H1 (cell line): ENCODE measurements at regions not wholly inside any gene's neighbourhood (a gene's known extent, or its start where the extent isn't known, plus 50 kb on each side); places are given as distances from the start of the nearest gene placed in this dataset.

Source experiments
- CBX5 ChIP-seq: fragments of 300-800, 300-1000 bp; sonication (generic); IDR thresholded peaks from 2 replicates; pipeline ENCODE4 v1.7.1; 2016; ENCODE audit warnings: antibody characterized with exemption, low read length, low read depth
- CTCF ChIP-seq, 3 experiments: IDR thresholded peaks; 1 replicate in 2 of 3; 2 replicates in 1 of 3; pipeline versions ENCODE4 v1.5.1 to v1.6.1; 2011; ENCODE audit warnings: low read length in 3 of 3, mild to moderate bottlenecking in 3 of 3, inconsistent platforms in 2 of 3, low read depth in 1 of 3, moderate library complexity in 1 of 3; ENCODE audit not compliant: insufficient read depth in 1 of 3; ENCODE audit errors: control extremely low read depth in 1 of 3
- EP300 ChIP-seq, 2 experiments: IDR thresholded peaks; 1 replicate in 1 of 2; 2 replicates in 1 of 2; pipeline ENCODE4 v1.6.1; 2011 to 2012; ENCODE audit warnings: low read depth in 2 of 2, low read length in 2 of 2, mild to moderate bottlenecking in 2 of 2, borderline replicate concordance in 1 of 2, inconsistent platforms in 1 of 2, moderate library complexity in 1 of 2
- EZH2 ChIP-seq: fragments of 200-600 bp; sonication (generic); IDR thresholded peaks from 2 replicates; pipeline ENCODE4 v1.7.1; 2012; ENCODE audit warnings: low read depth, mild to moderate bottlenecking, moderate library complexity, low read length, inconsistent platforms; ENCODE audit not compliant: severe bottlenecking
- MAFK ChIP-seq: IDR thresholded peaks from 2 replicates; pipeline ENCODE4 v1.6.1; 2012; ENCODE audit warnings: low read depth, mild to moderate bottlenecking, improper control_type of control experiment, low read length
- MAX ChIP-seq: IDR thresholded peaks from 2 replicates; pipeline ENCODE4 v1.6.1; 2012; ENCODE audit warnings: inconsistent platforms
- POLR2A ChIP-seq, 2 experiments: IDR thresholded peaks; 1 replicate in 1 of 2; 2 replicates in 1 of 2; pipeline ENCODE4 v1.6.1; 2011; ENCODE audit warnings: low read depth in 2 of 2, low read length in 2 of 2, mild to moderate bottlenecking in 2 of 2; ENCODE audit errors: control extremely low read depth in 1 of 2
- RAD21 ChIP-seq, 2 experiments: IDR thresholded peaks in 1 of 2; conservative IDR thresholded peaks in 1 of 2; 2 replicates each; pipeline ENCODE4 v1.6.1; 2011; ENCODE audit warnings: low read depth in 2 of 2, low read length in 2 of 2, improper control_type of control experiment in 1 of 2, inconsistent platforms in 1 of 2, mild to moderate bottlenecking in 1 of 2, moderate library complexity in 1 of 2
- SP2 ChIP-seq: IDR thresholded peaks from 2 replicates; pipeline ENCODE4 v1.6.1; 2012; ENCODE audit warnings: mild to moderate bottlenecking, low read length, inconsistent platforms
- SRF ChIP-seq: IDR thresholded peaks from 2 replicates; pipeline ENCODE4 v1.6.1; 2011; ENCODE audit warnings: mild to moderate bottlenecking, low read depth, low read length, moderate library complexity
- SUZ12 ChIP-seq: fragments of 200-600 bp; sonication (generic); IDR thresholded peaks from 2 replicates; pipeline ENCODE4 v1.6.1; 2012; ENCODE audit warnings: mild to moderate bottlenecking, inconsistent platforms, low read length, moderate library complexity, mixed read lengths
- TAF1 ChIP-seq: IDR thresholded peaks from 2 replicates; pipeline ENCODE4 v1.6.1; 2011; ENCODE audit warnings: mild to moderate bottlenecking, low read depth, low read length
- TEAD4 ChIP-seq: IDR thresholded peaks from 2 replicates; pipeline ENCODE4 v1.6.1; 2012; ENCODE audit warnings: low read depth, low read length, inconsistent platforms, mixed read lengths
- YY1 ChIP-seq: IDR thresholded peaks from 2 replicates; pipeline ENCODE4 v1.6.1; 2011; ENCODE audit warnings: low read depth, mild to moderate bottlenecking, low read length

GRCh38 chr3:81013360-81013759 is 748.1 kb downstream of the GBE1 start:
- TF ChIP-seq MAFK (no peak), SP2 (no peak), CTCF (IDR thresholded peaks at IDR 0.05; ENCODE audit: control extremely low read depth in 1 of 3, insufficient read depth in 1 of 3, low read depth in 1 of 3, low read length in 3 of 3) (no peak), YY1 (no peak), POLR2A (IDR thresholded peaks at IDR 0.05; ENCODE audit: control extremely low read depth in 1 of 2, low read depth in 2 of 2, low read length in 2 of 2) (no peak), EP300 (IDR thresholded peaks at IDR 0.05; ENCODE audit: borderline replicate concordance in 1 of 2, low read depth in 2 of 2, low read length in 2 of 2) (no peak), SUZ12 (no peak), EZH2 (no peak), SRF (no peak), CBX5 (no peak), TEAD4 (no peak), RAD21 (IDR thresholded peaks at IDR 0.05 in 1 of 2, conservative IDR thresholded peaks at IDR 0.05 in 1 of 2; ENCODE audit: low read depth in 2 of 2, low read length in 2 of 2) (no peak), MAX (no peak), TAF1 (no peak)
